ENCODE measurements at regions not wholly inside any gene's neighbourhood (a gene's known extent, or its start where the extent isn't known, plus 50 kb on each side); places are given as distances from the start of the nearest gene placed in this dataset.

GRCh38 chr5:2569176-2569575, 182.3 kb downstream of the IRX2 start:
- Mint-ChIP-seq H3K4me1 (no peaks in the 10 kb centered on the region), H3K27ac (no peak overlapping the region), H3K9me3 (peaks cover 0 to 5% (median 0%) of the 10 kb centered on the region in 8 donors), H3K27me3 (no peaks in the 10 kb centered on the region), H3K4me3 (no peak overlapping the region), H3K36me3 (no peaks in the 10 kb centered on the region)
- ChIA-PET CTCF (ENCODE audit: partially characterized antibody) (no interaction called here), POLR2A (ENCODE audit: partially characterized antibody) (no interaction called here)
- no peak for DNase-seq
- Histone ChIP-seq H3K27ac (ENCODE audit: low read depth, low read length) (no peak overlapping the region), H3K36me3 (ENCODE audit: insufficient read depth, low read length) (no peaks in the 10 kb centered on the region), H3K9me3 (ENCODE audit: control insufficient read depth in 1 of 2, low read length in 2 of 2) (no peaks in the 10 kb centered on the region), H3K4me3 (ENCODE audit: low read length in 2 of 2) (no peak overlapping the region), H3K4me1 (ENCODE audit: insufficient read depth, low read length) (no peaks in the 10 kb centered on the region), H3K27me3 (ENCODE audit: insufficient read depth, low read length) (no peaks in the 10 kb centered on the region)
- intact Hi-C loops (cut with micrococcal nuclease), result no loop called here

- Mint-ChIP-seq H3K4me3 (no peak overlapping the region), H3K36me3 (no peaks in the 10 kb centered on the region), H3K9me3 (peaks cover 0 to 5% (median 0%) of the 10 kb centered on the region in 8 donors), H3K4me1 (no peaks in the 10 kb centered on the region), H3K27me3 (no peaks in the 10 kb centered on the region), H3K27ac (no peak overlapping the region)
- H3K36me3 ChIP-seq (ENCODE audit: insufficient read depth, low read length), result no peaks in the 10 kb centered on the region
- no peaks in the 10 kb centered on the region for H3K27me3 ChIP-seq (ENCODE audit: insufficient read depth, low read length)
- DNase-seq, result no peak
- ChIA-PET CTCF (ENCODE audit: partially characterized antibody) (no interaction called here), POLR2A (ENCODE audit: partially characterized antibody) (no interaction called here)
- no peaks in the 10 kb centered on the region for H3K9me3 ChIP-seq (ENCODE audit: control insufficient read depth in 1 of 2, low read length in 2 of 2)
- intact Hi-C loops (cut with micrococcal nuclease), result no loop called here
- no peak overlapping the region for H3K4me3 ChIP-seq (ENCODE audit: low read length in 2 of 2)
- H3K4me1 ChIP-seq (ENCODE audit: insufficient read depth, low read length), result no peaks in the 10 kb centered on the region
- no peak overlapping the region for H3K27ac ChIP-seq (ENCODE audit: low read depth, low read length)
These were observed 185.2 kb downstream of the IRX2 start for GRCh38 chr5:2566284-2566683.

GRCh38 chr5:2565147-2565546, 186.3 kb downstream of the IRX2 start:
- intact Hi-C loops (cut with micrococcal nuclease), result no loop called here
- Histone ChIP-seq H3K27me3 (ENCODE audit: insufficient read depth, low read length) (no peaks in the 10 kb centered on the region), H3K27ac (ENCODE audit: low read depth, low read length) (no peak overlapping the region), H3K36me3 (ENCODE audit: insufficient read depth, low read length) (no peaks in the 10 kb centered on the region), H3K9me3 (ENCODE audit: control insufficient read depth in 1 of 2, low read length in 2 of 2) (no peaks in the 10 kb centered on the region), H3K4me3 (ENCODE audit: low read length in 2 of 2) (no peak overlapping the region), H3K4me1 (ENCODE audit: insufficient read depth, low read length) (no peaks in the 10 kb centered on the region)
- Mint-ChIP-seq H3K9me3 (peaks cover 0 to 5% (median 0%) of the 10 kb centered on the region in 8 donors), H3K4me1 (no peaks in the 10 kb centered on the region), H3K36me3 (no peaks in the 10 kb centered on the region), H3K27ac (no peak overlapping the region), H3K27me3 (no peaks in the 10 kb centered on the region), H3K4me3 (no peak overlapping the region)
- no peak for DNase-seq
- CTCF ChIA-PET (ENCODE audit: partially characterized antibody), result no interaction called here
- POLR2A ChIA-PET (ENCODE audit: partially characterized antibody), result no interaction called here

GRCh38 chr5:2563046-2563445, 188.4 kb downstream of the IRX2 start:
- CTCF ChIA-PET (ENCODE audit: partially characterized antibody), result no interaction called here
- Histone ChIP-seq H3K36me3 (ENCODE audit: insufficient read depth, low read length) (no peaks in the 10 kb centered on the region), H3K4me3 (ENCODE audit: low read length in 2 of 2) (no peak overlapping the region), H3K27ac (ENCODE audit: low read depth, low read length) (no peak overlapping the region), H3K4me1 (ENCODE audit: insufficient read depth, low read length) (no peaks in the 10 kb centered on the region), H3K9me3 (ENCODE audit: control insufficient read depth in 1 of 2, low read length in 2 of 2) (no peaks in the 10 kb centered on the region), H3K27me3 (ENCODE audit: insufficient read depth, low read length) (no peaks in the 10 kb centered on the region)
- peaks cover 0 to 5% (median 0%) of the 10 kb centered on the region in 8 donors for H3K9me3 Mint-ChIP-seq
- no peaks in the 10 kb centered on the region for H3K36me3 Mint-ChIP-seq
- intact Hi-C loops (cut with micrococcal nuclease), result no loop called here
- H3K4me1 Mint-ChIP-seq, result no peaks in the 10 kb centered on the region
- no peaks in the 10 kb centered on the region for H3K27me3 Mint-ChIP-seq
- POLR2A ChIA-PET (ENCODE audit: partially characterized antibody), result no interaction called here
- no peak overlapping the region for H3K4me3 Mint-ChIP-seq
- no peak for DNase-seq
- no peak overlapping the region for H3K27ac Mint-ChIP-seq

GRCh38 chr5:2562036-2562435, 189.4 kb downstream of the IRX2 start:
- no peaks in the 10 kb centered on the region for H3K36me3 Mint-ChIP-seq
- POLR2A ChIA-PET (ENCODE audit: partially characterized antibody), result no interaction called here
- H3K27me3 Mint-ChIP-seq, result no peaks in the 10 kb centered on the region
- H3K4me1 ChIP-seq (ENCODE audit: insufficient read depth, low read length), result no peaks in the 10 kb centered on the region
- H3K4me3 Mint-ChIP-seq, result no peak overlapping the region
- peaks cover 0 to 9% (median 2%) of the 10 kb centered on the region in 8 donors for H3K9me3 Mint-ChIP-seq
- H3K27me3 ChIP-seq (ENCODE audit: insufficient read depth, low read length), result no peaks in the 10 kb centered on the region
- DNase-seq, result no peak
- no peaks in the 10 kb centered on the region for H3K4me1 Mint-ChIP-seq
- no peaks in the 10 kb centered on the region for H3K9me3 ChIP-seq (ENCODE audit: control insufficient read depth in 1 of 2, low read length in 2 of 2)
- H3K36me3 ChIP-seq (ENCODE audit: insufficient read depth, low read length), result no peaks in the 10 kb centered on the region
- CTCF ChIA-PET (ENCODE audit: partially characterized antibody), result no interaction called here
- no peak overlapping the region for H3K27ac Mint-ChIP-seq
- intact Hi-C loops (cut with micrococcal nuclease), result no loop called here
- H3K27ac ChIP-seq (ENCODE audit: low read depth, low read length), result no peak overlapping the region
- H3K4me3 ChIP-seq (ENCODE audit: low read length in 2 of 2), result no peak overlapping the region

GRCh38 chr5:2560435-2560834, 191.0 kb downstream of the IRX2 start:
- intact Hi-C loops (cut with micrococcal nuclease), result no loop called here
- Mint-ChIP-seq H3K4me1 (no peaks in the 10 kb centered on the region), H3K27me3 (no peaks in the 10 kb centered on the region), H3K27ac (no peak overlapping the region), H3K9me3 (peaks cover 0 to 15% (median 5%) of the 10 kb centered on the region in 8 donors), H3K4me3 (no peak overlapping the region), H3K36me3 (no peaks in the 10 kb centered on the region)
- Histone ChIP-seq H3K36me3 (ENCODE audit: insufficient read depth, low read length) (no peaks in the 10 kb centered on the region), H3K27me3 (ENCODE audit: insufficient read depth, low read length) (no peaks in the 10 kb centered on the region), H3K4me1 (ENCODE audit: insufficient read depth, low read length) (no peaks in the 10 kb centered on the region), H3K4me3 (ENCODE audit: low read length in 2 of 2) (no peak overlapping the region), H3K27ac (ENCODE audit: low read depth, low read length) (no peak overlapping the region), H3K9me3 (ENCODE audit: control insufficient read depth in 1 of 2, low read length in 2 of 2) (no peaks in the 10 kb centered on the region)
- DNase-seq, result no peak
- ChIA-PET POLR2A (ENCODE audit: partially characterized antibody) (no interaction called here), CTCF (ENCODE audit: partially characterized antibody) (no interaction called here)

- Mint-ChIP-seq H3K9me3 (peaks cover 2 to 26% (median 21%) of the 10 kb centered on the region in 8 donors), H3K27me3 (no peaks in the 10 kb centered on the region), H3K27ac (no peak overlapping the region), H3K4me3 (no peak overlapping the region), H3K4me1 (no peaks in the 10 kb centered on the region), H3K36me3 (no peaks in the 10 kb centered on the region)
- Histone ChIP-seq H3K27me3 (ENCODE audit: insufficient read depth, low read length) (no peaks in the 10 kb centered on the region), H3K4me3 (ENCODE audit: low read length in 2 of 2) (no peak overlapping the region), H3K4me1 (ENCODE audit: insufficient read depth, low read length) (no peaks in the 10 kb centered on the region), H3K36me3 (ENCODE audit: insufficient read depth, low read length) (no peaks in the 10 kb centered on the region), H3K27ac (ENCODE audit: low read depth, low read length) (no peak overlapping the region), H3K9me3 (ENCODE audit: control insufficient read depth in 1 of 2, low read length in 2 of 2) (peaks cover 0 to 4% of the 10 kb centered on the region in 2 donors)
- CTCF ChIA-PET (ENCODE audit: partially characterized antibody), result no interaction called here
- DNase-seq, result no peak
- POLR2A ChIA-PET (ENCODE audit: partially characterized antibody), result no interaction called here
- intact Hi-C loops (cut with micrococcal nuclease), result no loop called here
These were observed 194.0 kb downstream of the IRX2 start for GRCh38 chr5:2557435-2557834.

GRCh38 chr5:2556375-2556966, 195.0 kb downstream of the IRX2 start:
- peaks cover 2 to 26% (median 21%) of the 10 kb centered on the region in 8 donors for H3K9me3 Mint-ChIP-seq
- no peaks in the 10 kb centered on the region for H3K36me3 Mint-ChIP-seq
- ChIA-PET CTCF (ENCODE audit: partially characterized antibody) (no interaction called here), POLR2A (ENCODE audit: partially characterized antibody) (no interaction called here)
- H3K4me1 Mint-ChIP-seq, result no peaks in the 10 kb centered on the region
- H3K27me3 ChIP-seq (ENCODE audit: insufficient read depth, low read length), result no peaks in the 10 kb centered on the region
- H3K9me3 ChIP-seq (ENCODE audit: control insufficient read depth in 1 of 2, low read length in 2 of 2), result peaks cover 0 to 4% of the 10 kb centered on the region in 2 donors
- H3K4me3 Mint-ChIP-seq, result no peak overlapping the region
- no peak overlapping the region for H3K4me3 ChIP-seq (ENCODE audit: low read length in 2 of 2)
- DNase-seq, result no peak
- H3K36me3 ChIP-seq (ENCODE audit: insufficient read depth, low read length), result no peaks in the 10 kb centered on the region
- intact Hi-C loops (cut with micrococcal nuclease), result no loop called here
- H3K27me3 Mint-ChIP-seq, result no peaks in the 10 kb centered on the region
- no peak overlapping the region for H3K27ac Mint-ChIP-seq
- H3K27ac ChIP-seq (ENCODE audit: low read depth, low read length), result no peak overlapping the region
- no peaks in the 10 kb centered on the region for H3K4me1 ChIP-seq (ENCODE audit: insufficient read depth, low read length)

Measured in CD4-positive, alpha-beta memory T cell (primary cell).